ENCODE measurements at regions not wholly inside any gene's neighbourhood (a gene's known extent, or its start where the extent isn't known, plus 50 kb on each side); places are given as distances from the start of the nearest gene placed in this dataset.

DNA sequence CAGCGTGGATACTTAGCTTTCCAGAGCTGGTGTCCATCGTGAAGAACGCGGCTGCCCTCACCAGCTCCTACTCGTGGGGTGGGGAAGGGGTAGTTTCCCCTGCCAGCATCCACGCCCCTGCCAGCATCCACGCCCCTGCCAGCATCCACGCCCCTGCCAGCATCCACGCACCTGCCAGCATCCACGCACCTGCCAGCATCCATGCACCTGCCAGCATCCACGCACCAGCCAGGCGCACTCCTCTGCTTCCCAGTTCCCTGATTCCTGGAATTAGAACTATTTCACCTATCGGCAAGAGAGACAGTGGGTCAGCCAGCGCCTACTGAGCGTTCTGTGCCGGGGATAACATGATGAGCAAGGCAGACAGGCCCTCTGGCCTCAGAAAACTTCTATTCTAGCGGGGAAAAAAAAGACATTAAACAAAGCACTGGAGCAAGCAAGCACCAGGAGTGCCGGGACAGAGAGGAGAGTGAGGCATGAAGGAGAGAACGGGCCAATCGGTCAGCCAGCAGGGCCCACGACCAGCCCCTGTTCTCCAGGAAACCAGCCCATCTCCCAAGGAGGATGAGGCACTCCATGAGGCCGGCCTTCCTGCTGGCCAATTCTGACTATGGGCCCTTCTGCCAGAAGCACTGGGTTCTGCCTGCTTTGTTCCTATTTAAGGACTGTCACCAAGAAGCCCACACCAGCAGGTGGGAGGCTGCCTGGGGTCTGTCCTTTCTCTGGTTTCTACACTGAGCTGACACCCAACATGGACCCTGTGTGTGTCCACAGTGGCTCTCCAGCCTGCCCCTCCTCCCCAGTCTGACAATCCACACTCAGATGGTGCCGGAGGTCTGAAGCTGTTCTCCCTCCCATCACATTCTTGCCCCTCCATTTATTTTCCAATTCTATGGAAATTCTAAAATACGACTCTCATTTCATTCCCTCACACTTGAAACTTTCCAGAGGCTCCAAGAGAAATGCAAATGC lies 78.4 kb upstream of the SALL3 start:
- DNase-seq (ENCODE audit: low read depth), result no peak
- Histone ChIP-seq H3K27me3 (ENCODE audit: control insufficient read depth, insufficient read depth, low read length) (no peaks in the 10 kb centered on the region), H3K4me3 (ENCODE audit: low read depth, low read length) (no peak overlapping the region), H3K36me3 (ENCODE audit: control insufficient read depth, insufficient read depth, low read length) (no peaks in the 10 kb centered on the region)
- TF ChIP-seq CTCF (IDR thresholded peaks at IDR 0.05; ENCODE audit: insufficient read depth, low read length, poor library complexity, severe bottlenecking), result no peak

DNA sequence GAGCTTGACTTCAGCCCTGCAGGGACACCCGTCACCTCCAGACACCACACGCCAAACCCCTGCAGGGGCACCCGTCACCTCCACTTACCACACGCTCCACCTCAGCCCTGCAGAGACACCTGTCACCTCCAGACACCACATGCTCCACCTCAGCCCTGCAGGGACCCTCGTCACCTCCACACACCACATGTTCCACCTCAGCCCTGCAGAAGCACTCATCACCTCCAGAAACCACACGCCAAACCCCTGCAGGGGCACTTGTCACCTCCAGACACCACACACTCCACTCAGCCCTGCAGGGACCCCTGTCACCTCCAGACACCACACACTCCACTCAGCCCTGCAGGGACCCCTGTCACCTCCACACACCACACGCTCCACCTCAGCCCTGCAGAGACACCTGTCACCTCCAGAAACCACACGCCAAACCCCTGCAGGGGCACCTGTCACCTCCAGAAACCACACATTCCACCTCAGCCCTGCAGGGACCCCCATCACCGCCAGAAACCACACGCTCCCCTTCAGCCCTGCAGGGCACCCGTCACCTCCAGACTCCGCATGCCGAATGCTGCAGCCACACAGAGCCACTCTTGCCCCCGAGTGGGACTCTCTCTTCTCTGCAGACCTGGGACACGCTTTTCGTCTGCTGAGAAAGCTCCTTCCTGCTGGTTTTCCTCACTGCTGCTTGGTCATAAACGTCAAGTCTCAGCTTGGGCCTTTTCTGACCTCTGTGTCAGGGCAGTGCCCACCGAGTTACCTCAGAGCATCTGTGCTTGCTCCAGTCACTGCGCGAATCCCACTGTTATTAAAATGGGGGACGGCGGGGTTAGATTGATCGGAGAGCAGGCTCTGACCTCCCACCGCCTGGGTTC lies 77.5 kb upstream of the SALL3 start:
- no peak for TF ChIP-seq CTCF (IDR thresholded peaks at IDR 0.05; ENCODE audit: insufficient read depth, low read length, poor library complexity, severe bottlenecking)
- H3K36me3 ChIP-seq (ENCODE audit: control insufficient read depth, insufficient read depth, low read length), result no peaks in the 10 kb centered on the region
- H3K27me3 ChIP-seq (ENCODE audit: control insufficient read depth, insufficient read depth, low read length), result no peaks in the 10 kb centered on the region
- no peak overlapping the region for H3K4me3 ChIP-seq (ENCODE audit: low read depth, low read length)
- no peak for DNase-seq (ENCODE audit: low read depth)

DNA sequence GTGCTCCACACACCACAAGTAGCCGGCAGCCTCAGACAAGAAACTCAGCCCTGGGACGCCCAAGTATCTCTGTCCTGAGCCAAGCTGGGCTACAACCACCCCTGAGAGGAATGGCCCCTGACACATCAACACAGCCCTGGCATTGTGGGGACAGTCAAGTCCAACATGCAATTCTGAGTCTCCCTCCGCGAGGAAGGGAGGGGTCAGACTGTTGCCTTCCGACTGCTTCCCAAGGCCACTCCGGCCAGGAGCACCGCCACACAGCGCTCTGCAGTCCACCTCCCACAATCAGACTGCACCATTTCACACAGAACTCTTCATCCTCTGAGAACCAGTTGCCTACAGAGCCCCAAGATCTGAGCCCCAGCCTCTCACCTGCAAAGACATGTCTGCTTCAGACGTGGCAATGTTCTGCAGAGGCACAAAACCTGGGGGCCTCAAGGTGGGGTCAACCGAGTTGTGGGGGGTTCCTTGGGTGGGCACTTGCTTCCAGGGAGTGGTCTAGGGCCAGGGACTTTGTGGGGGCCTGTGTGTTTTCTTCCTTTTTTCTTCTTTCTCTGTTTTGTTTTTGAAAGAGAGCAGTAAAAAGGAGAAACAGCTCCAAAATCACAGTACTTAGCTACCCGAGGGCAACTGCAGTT lies 76.7 kb upstream of the SALL3 start:
- Histone ChIP-seq H3K36me3 (ENCODE audit: control insufficient read depth, insufficient read depth, low read length) (no peaks in the 10 kb centered on the region), H3K4me3 (ENCODE audit: low read depth, low read length) (no peak overlapping the region), H3K27me3 (ENCODE audit: control insufficient read depth, insufficient read depth, low read length) (no peaks in the 10 kb centered on the region)
- no peak for DNase-seq (ENCODE audit: low read depth)
- TF ChIP-seq CTCF (IDR thresholded peaks at IDR 0.05; ENCODE audit: insufficient read depth, low read length, poor library complexity, severe bottlenecking), result no peak

- Histone ChIP-seq H3K27me3 (ENCODE audit: control insufficient read depth, insufficient read depth, low read length) (no peaks in the 10 kb centered on the region), H3K36me3 (ENCODE audit: control insufficient read depth, insufficient read depth, low read length) (no peaks in the 10 kb centered on the region), H3K4me3 (ENCODE audit: low read depth, low read length) (no peak overlapping the region)
- no peak for TF ChIP-seq CTCF (IDR thresholded peaks at IDR 0.05; ENCODE audit: insufficient read depth, low read length, poor library complexity, severe bottlenecking)
- DNase-seq (ENCODE audit: low read depth), result no peak
Measured at GRCh38 chr18:78903436-78904178, 76.0 kb upstream of the SALL3 start.

DNA sequence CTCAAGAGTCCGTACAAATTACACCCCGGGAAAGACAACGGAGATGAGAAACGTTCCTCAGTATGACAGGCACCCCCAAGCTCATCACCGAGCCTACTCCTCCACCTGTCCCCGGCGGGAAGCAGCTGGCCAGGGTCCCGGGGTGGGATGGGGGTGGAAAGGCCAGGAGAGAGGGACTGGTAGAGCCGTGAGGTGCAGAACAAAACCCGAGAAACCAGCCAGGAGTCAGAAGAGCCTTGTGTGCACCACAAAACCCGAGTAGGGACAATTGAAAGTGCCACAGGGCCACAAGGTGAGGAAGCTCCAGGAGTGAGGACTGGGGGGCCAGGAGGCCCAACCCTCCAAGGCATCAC lies 75.5 kb upstream of the SALL3 start:
- Histone ChIP-seq H3K4me3 (ENCODE audit: low read depth, low read length) (no peak overlapping the region), H3K36me3 (ENCODE audit: control insufficient read depth, insufficient read depth, low read length) (no peaks in the 10 kb centered on the region), H3K27me3 (ENCODE audit: control insufficient read depth, insufficient read depth, low read length) (no peaks in the 10 kb centered on the region)
- DNase-seq (ENCODE audit: low read depth), result no peak
- TF ChIP-seq CTCF (IDR thresholded peaks at IDR 0.05; ENCODE audit: insufficient read depth, low read length, poor library complexity, severe bottlenecking), result no peak
